ENCODE measurements at regions not wholly inside any gene's neighbourhood (a gene's known extent, or its start where the extent isn't known, plus 50 kb on each side); places are given as distances from the start of the nearest gene placed in this dataset.

DNA sequence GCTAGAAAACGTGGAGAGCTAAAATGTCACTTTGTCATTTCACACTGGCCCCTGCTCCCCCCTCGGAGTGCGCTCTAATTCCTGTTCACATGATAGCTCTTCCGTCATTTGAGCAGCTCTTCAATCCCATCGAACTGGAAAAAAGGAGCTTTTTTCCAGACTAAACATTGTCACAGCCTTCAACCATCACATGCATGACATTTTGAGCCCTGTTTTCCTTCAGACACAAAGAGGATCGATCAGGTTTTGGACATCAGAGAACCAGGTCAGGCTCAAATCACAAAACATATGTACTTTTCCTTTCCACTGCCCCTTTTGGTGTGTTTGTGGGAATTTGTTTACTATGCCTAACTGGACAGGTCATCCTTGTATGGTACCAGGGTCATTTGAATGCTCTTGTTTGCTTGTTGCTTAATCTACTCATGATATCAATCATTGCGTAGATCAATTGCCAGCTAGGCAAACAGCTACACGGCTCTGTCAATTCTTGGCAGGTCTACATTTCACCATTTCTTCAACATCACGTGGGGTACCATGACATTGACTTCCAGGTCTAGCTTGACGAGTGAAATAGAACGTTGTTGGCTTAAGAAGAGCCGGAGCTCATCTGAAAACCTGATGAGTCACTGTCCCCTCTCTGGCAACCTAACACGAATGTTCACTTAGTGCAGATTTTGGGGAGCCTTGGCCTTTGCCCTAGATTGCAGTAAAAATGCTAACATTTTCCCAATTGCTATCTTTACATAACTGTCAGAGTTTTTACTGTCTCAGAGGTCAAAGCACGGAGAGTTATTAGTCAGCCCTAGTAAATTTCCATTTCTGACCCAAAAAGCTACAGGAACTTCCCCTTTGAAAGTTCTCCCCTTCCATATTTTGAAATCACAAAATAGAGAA is 87.3 kb downstream of the LYZL2 start (continued):
- TF ChIP-seq, protein P1, sequence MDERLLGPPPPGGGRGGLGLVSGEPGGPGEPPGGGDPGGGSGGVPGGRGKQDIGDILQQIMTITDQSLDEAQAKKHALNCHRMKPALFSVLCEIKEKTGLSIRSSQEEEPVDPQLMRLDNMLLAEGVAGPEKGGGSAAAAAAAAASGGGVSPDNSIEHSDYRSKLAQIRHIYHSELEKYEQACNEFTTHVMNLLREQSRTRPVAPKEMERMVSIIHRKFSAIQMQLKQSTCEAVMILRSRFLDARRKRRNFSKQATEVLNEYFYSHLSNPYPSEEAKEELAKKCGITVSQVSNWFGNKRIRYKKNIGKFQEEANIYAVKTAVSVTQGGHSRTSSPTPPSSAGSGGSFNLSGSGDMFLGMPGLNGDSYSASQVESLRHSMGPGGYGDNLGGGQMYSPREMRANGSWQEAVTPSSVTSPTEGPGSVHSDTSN (CRISPR knock-in tag; IDR thresholded peaks at IDR 0.05; ENCODE audit: low read depth), result no peak
- TF ChIP-seq, protein P1 (tag; conservative IDR thresholded peaks at IDR 0.05; ENCODE audit: low read depth), result peak; percentile 45
- TF ChIP-seq, protein P2, sequence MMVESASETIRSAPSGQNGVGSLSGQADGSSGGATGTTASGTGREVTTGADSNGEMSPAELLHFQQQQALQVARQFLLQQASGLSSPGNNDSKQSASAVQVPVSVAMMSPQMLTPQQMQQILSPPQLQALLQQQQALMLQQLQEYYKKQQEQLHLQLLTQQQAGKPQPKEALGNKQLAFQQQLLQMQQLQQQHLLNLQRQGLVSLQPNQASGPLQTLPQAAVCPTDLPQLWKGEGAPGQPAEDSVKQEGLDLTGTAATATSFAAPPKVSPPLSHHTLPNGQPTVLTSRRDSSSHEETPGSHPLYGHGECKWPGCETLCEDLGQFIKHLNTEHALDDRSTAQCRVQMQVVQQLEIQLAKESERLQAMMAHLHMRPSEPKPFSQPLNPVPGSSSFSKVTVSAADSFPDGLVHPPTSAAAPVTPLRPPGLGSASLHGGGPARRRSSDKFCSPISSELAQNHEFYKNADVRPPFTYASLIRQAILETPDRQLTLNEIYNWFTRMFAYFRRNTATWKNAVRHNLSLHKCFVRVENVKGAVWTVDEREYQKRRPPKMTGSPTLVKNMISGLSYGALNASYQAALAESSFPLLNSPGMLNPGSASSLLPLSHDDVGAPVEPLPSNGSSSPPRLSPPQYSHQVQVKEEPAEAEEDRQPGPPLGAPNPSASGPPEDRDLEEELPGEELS (CRISPR knock-in tag; IDR thresholded peaks at IDR 0.05; ENCODE audit: borderline replicate concordance), result no peak
- TF ChIP-seq, protein P3, sequence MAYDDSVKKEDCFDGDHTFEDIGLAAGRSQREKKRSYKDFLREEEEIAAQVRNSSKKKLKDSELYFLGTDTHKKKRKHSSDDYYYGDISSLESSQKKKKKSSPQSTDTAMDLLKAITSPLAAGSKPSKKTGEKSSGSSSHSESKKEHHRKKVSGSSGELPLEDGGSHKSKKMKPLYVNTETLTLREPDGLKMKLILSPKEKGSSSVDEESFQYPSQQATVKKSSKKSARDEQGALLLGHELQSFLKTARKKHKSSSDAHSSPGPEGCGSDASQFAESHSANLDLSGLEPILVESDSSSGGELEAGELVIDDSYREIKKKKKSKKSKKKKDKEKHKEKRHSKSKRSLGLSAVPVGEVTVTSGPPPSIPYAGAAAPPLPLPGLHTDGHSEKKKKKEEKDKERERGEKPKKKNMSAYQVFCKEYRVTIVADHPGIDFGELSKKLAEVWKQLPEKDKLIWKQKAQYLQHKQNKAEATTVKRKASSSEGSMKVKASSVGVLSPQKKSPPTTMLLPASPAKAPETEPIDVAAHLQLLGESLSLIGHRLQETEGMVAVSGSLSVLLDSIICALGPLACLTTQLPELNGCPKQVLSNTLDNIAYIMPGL (CRISPR knock-in tag; IDR thresholded peaks at IDR 0.05), result no peak
- TF ChIP-seq, protein P4, sequence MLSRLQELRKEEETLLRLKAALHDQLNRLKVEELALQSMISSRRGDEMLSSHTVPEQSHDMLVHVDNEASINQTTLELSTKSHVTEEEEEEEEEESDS (CRISPR knock-in tag; IDR thresholded peaks at IDR 0.05), result no peak
- TF ChIP-seq, protein P5, sequence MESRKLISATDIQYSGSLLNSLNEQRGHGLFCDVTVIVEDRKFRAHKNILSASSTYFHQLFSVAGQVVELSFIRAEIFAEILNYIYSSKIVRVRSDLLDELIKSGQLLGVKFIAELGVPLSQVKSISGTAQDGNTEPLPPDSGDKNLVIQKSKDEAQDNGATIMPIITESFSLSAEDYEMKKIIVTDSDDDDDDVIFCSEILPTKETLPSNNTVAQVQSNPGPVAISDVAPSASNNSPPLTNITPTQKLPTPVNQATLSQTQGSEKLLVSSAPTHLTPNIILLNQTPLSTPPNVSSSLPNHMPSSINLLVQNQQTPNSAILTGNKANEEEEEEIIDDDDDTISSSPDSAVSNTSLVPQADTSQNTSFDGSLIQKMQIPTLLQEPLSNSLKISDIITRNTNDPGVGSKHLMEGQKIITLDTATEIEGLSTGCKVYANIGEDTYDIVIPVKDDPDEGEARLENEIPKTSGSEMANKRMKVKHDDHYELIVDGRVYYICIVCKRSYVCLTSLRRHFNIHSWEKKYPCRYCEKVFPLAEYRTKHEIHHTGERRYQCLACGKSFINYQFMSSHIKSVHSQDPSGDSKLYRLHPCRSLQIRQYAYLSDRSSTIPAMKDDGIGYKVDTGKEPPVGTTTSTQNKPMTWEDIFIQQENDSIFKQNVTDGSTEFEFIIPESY (CRISPR knock-in tag; IDR thresholded peaks at IDR 0.05), result peak; percentile 46; the same call in 1 of the 2 replicates
- TF ChIP-seq NR3C1 (CRISPR knock-in tag; IDR thresholded peaks at IDR 0.05) (no peak), NFE2 (IDR thresholded peaks at IDR 0.05; ENCODE audit: low read depth) (peak; percentile 90), EHMT2 (IDR thresholded peaks at IDR 0.05) (peak; percentile 78), TAF15 (IDR thresholded peaks at IDR 0.05; ENCODE audit: low read depth, low read length) (no peak), ZNF384 (IDR thresholded peaks at IDR 0.05; ENCODE audit: low read depth, low read length) (no peak), EGR1 (conservative IDR thresholded peaks at IDR 0.05) (no peak), ILF3 (IDR thresholded peaks at IDR 0.05; ENCODE audit: borderline replicate concordance) (no peak), CXXC5 (CRISPR knock-in tag; IDR thresholded peaks at IDR 0.05) (peak; percentile 42), SMARCE1 (IDR thresholded peaks at IDR 0.05) (0 out of 2 replicates have a peak, but pooled peaks have one; percentile 56), KAT2B (IDR thresholded peaks at IDR 0.05; ENCODE audit: low read depth, low read length) (no peak)
- TF ChIP-seq, protein P6, sequence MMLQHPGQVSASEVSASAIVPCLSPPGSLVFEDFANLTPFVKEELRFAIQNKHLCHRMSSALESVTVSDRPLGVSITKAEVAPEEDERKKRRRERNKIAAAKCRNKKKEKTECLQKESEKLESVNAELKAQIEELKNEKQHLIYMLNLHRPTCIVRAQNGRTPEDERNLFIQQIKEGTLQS (IDR thresholded peaks at IDR 0.05), result peak; percentile 69
- TF ChIP-seq, protein P6 (CRISPR knock-in tag; conservative IDR thresholded peaks at IDR 0.05), result no peak

All from K562 (cell line).